H9 (cell line): ENCODE measurements at regions not wholly inside any gene's neighbourhood (a gene's known extent, or its start where the extent isn't known, plus 50 kb on each side); places are given as distances from the start of the nearest gene placed in this dataset.

Experiments
- DNase-seq: peaks from one replicate; pipeline ENCODE4 v3.0.0-alpha.2; 2017
- H2AFZ ChIP-seq: one replicate; pipeline ENCODE4 v1.6.1; 2013; ENCODE audit warnings: mild to moderate bottlenecking, low read length, control low read depth, moderate library complexity
- H2AK5ac ChIP-seq: 2 replicates; pipeline ENCODE4 v1.6.1; 2013; ENCODE audit warnings: low read length, control low read depth, mixed read lengths; ENCODE audit not compliant: insufficient read length
- H2BK120ac ChIP-seq: one replicate; pipeline ENCODE4 v1.6.1; 2013; ENCODE audit warnings: low read depth, mild to moderate bottlenecking, low read length, control low read depth, inconsistent platforms; ENCODE audit not compliant: poor library complexity, severe bottlenecking
- H2BK12ac ChIP-seq: 2 replicates; pipeline ENCODE4 v1.6.1; 2013; ENCODE audit warnings: low read length, control low read depth, mixed read lengths, low read depth; ENCODE audit not compliant: insufficient read length
- H2BK15ac ChIP-seq: 2 replicates; pipeline ENCODE4 v1.6.1; 2013; ENCODE audit warnings: low read depth, low read length, control low read depth
- H2BK20ac ChIP-seq: one replicate; pipeline ENCODE4 v1.6.1; 2013; ENCODE audit warnings: low read depth, mild to moderate bottlenecking, low read length, control low read depth, inconsistent platforms; ENCODE audit not compliant: poor library complexity, severe bottlenecking
- H2BK5ac ChIP-seq: 2 replicates; pipeline ENCODE4 v1.6.1; 2013; ENCODE audit warnings: low read length, control low read depth, mixed read lengths; ENCODE audit not compliant: insufficient read length
- H3K14ac ChIP-seq: 2 replicates; pipeline ENCODE4 v1.6.1; 2013; ENCODE audit warnings: low read length, control low read depth; ENCODE audit not compliant: insufficient read depth
- H3K18ac ChIP-seq: 2 replicates; pipeline ENCODE4 v1.6.1; 2013; ENCODE audit warnings: low read depth, mild to moderate bottlenecking, mixed read lengths, low read length, control low read depth; ENCODE audit not compliant: insufficient read length
- H3K23ac ChIP-seq: 2 replicates; pipeline ENCODE4 v1.6.1; 2013; ENCODE audit warnings: low read length, control low read depth, mixed read lengths, low read depth; ENCODE audit not compliant: insufficient read length
- H3K23me2 ChIP-seq: 2 replicates; pipeline ENCODE4 v1.6.1; 2013; ENCODE audit warnings: low read depth, mild to moderate bottlenecking, mixed read lengths, low read length, control low read depth; ENCODE audit not compliant: insufficient read length, poor library complexity, severe bottlenecking
- H3K27ac ChIP-seq: 2 replicates; pipeline ENCODE4 v1.5.1; 2013; ENCODE audit warnings: low read length, control low read depth, mixed read lengths, low read depth; ENCODE audit not compliant: insufficient read length
- H3K27me3 ChIP-seq: 2 replicates; pipeline ENCODE4 v1.6.1; 2013; ENCODE audit warnings: low read length, control low read depth, inconsistent platforms; ENCODE audit not compliant: insufficient read depth
- H3K4ac ChIP-seq: 2 replicates; pipeline ENCODE4 v1.6.1; 2013; ENCODE audit warnings: low read depth, mild to moderate bottlenecking, control low read depth, inconsistent platforms, low read length, moderate library complexity
- H3K4me1 ChIP-seq: 2 replicates; pipeline ENCODE4 v1.6.1; 2013; ENCODE audit warnings: low read length, control low read depth, inconsistent platforms; ENCODE audit not compliant: insufficient read depth
- H3K4me2 ChIP-seq: 2 replicates; pipeline ENCODE4 v1.6.1; 2013; ENCODE audit warnings: low read length, control low read depth, mixed read lengths; ENCODE audit not compliant: insufficient read length, insufficient read depth
- H3K56ac ChIP-seq: 2 replicates; pipeline ENCODE4 v1.6.1; 2013; ENCODE audit warnings: low read depth, mild to moderate bottlenecking, mixed read lengths, low read length, control low read depth; ENCODE audit not compliant: insufficient read length
- H3K79me1 ChIP-seq: 2 replicates; pipeline ENCODE4 v1.6.1; 2013; ENCODE audit warnings: low read depth, mild to moderate bottlenecking, moderate library complexity, low read length, control low read depth, inconsistent platforms; ENCODE audit not compliant: insufficient read depth, poor library complexity, severe bottlenecking
- H3K79me2 ChIP-seq: 2 replicates; pipeline ENCODE4 v1.6.1; 2013; ENCODE audit warnings: low read length, control low read depth, inconsistent platforms; ENCODE audit not compliant: insufficient read depth
- H3K9ac ChIP-seq: 2 replicates; pipeline ENCODE4 v1.6.1; 2013; ENCODE audit warnings: low read length, control low read depth, mixed read lengths; ENCODE audit not compliant: insufficient read length; ENCODE audit errors: extremely low read depth
- H3K9me3 ChIP-seq: one replicate; pipeline ENCODE4 v1.6.1; 2013; ENCODE audit warnings: low read depth, low read length, inconsistent platforms; ENCODE audit not compliant: control insufficient read depth
- H3T11ph ChIP-seq: one replicate; pipeline ENCODE4 v1.6.1; 2013; ENCODE audit warnings: mild to moderate bottlenecking, low read length, control low read depth, inconsistent platforms
- H4K20me1 ChIP-seq: one replicate; pipeline ENCODE4 v1.6.1; 2013; ENCODE audit not compliant: control insufficient read depth, insufficient read length, insufficient read depth
- H4K5ac ChIP-seq: 2 replicates; pipeline ENCODE4 v1.6.1; 2013; ENCODE audit warnings: low read depth, mild to moderate bottlenecking, mixed read lengths, low read length, control low read depth; ENCODE audit not compliant: insufficient read length
- H4K8ac ChIP-seq: replicated peaks from 2 replicates; pipeline ENCODE4 v1.6.1; 2013; ENCODE audit warnings: low read length, control low read depth, mixed read lengths, low read depth; ENCODE audit not compliant: insufficient read length
- H4K91ac ChIP-seq: 2 replicates; pipeline ENCODE4 v1.6.1; 2013; ENCODE audit warnings: low read depth, mild to moderate bottlenecking, moderate library complexity, mixed read lengths, low read length, control low read depth; ENCODE audit not compliant: insufficient read length
- H3K27ac Mint-ChIP-seq, 3 experiments: 2 replicates in 2 of 3; 3 replicates in 1 of 3; pipeline ENCODE4 v1.8.0; 2020 to 2021; ENCODE audit warnings: mixed read lengths in 3 of 3, mild to moderate bottlenecking in 1 of 3, moderate library complexity in 1 of 3
- H3K27me3 Mint-ChIP-seq: 2 replicates; pipeline ENCODE4 v1.8.0; 2021; ENCODE audit warnings: low read depth, mild to moderate bottlenecking, moderate library complexity, mixed read lengths
- H3K36me3 Mint-ChIP-seq, 3 experiments: 2 replicates in 2 of 3; 3 replicates in 1 of 3; pipeline ENCODE4 v1.8.0; 2020 to 2021; ENCODE audit warnings: low read depth in 3 of 3, mixed read lengths in 3 of 3; ENCODE audit not compliant: insufficient read depth in 1 of 3
- H3K4me1 Mint-ChIP-seq, 2 experiments: 2 replicates each; pipeline ENCODE4 v1.8.0; 2020; ENCODE audit warnings: mixed read lengths in 2 of 2
- H3K4me3 Mint-ChIP-seq, 2 experiments: 2 replicates in 1 of 2; 3 replicates in 1 of 2; pipeline ENCODE4 v1.8.0; 2020 to 2021; ENCODE audit warnings: mild to moderate bottlenecking in 2 of 2, mixed read lengths in 2 of 2, moderate library complexity in 1 of 2
- H3K9me3 Mint-ChIP-seq, 2 experiments: 2 replicates in 1 of 2; 3 replicates in 1 of 2; pipeline ENCODE4 v1.8.0; 2020; ENCODE audit warnings: mild to moderate bottlenecking in 2 of 2, mixed read lengths in 2 of 2, moderate library complexity in 1 of 2
- CTCF ChIP-seq: fragments of 200-600 bp; sonication (generic); conservative IDR thresholded peaks from 3 replicates; pipeline ENCODE4 v1.8.0; 2021; ENCODE audit warnings: antibody characterized with exemption, mild to moderate bottlenecking
- WGBS: extraction: QIAGEN DNeasy Blood & Tissue Kit; methylation state at CpG from one replicate; pipeline ENCODE4 v1.1.7; 2013; ENCODE audit warnings: missing lambda C conversion rate, low lambda C conversion rate, mixed read lengths; ENCODE audit not compliant: insufficient read length; ENCODE audit errors: extremely low coverage; 5-methylcytosine and 5-hydroxymethylcytosine counted together

DNA sequence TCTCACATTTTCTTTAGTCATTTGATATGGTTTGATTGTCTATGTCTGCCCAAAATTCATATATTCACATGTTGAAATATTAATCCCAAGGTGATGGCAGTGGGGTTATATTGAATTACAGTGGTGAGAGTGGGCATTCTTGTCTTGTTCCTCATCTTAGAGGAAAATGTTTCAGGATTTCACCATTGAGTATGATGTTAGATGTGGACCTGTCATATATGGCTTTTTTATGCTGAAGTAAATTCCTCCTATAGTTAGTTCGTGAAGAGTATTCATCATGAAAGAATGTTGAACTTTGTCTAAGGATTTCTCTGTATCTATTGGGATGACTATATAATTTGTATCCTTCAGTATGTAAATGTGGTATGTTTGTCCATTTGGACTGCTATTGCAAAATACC lies 512.3 kb upstream of the EPHA5 start:
- peaks cover 0 to 4% of the 10 kb centered on the region in 2 experiments; a peak in 1 of 5 replicates for H3K9me3 Mint-ChIP-seq
- Histone ChIP-seq H3K27me3 (no peaks in the 10 kb centered on the region), H3K79me1 (no peaks in the 10 kb centered on the region), H3K4me1 (no peaks in the 10 kb centered on the region), H2BK12ac (no peak overlapping the region), H3K9me3 (no peaks in the 10 kb centered on the region), H3K4ac (no peak overlapping the region), H3T11ph (no peak overlapping the region), H2BK120ac (no peak overlapping the region), H2AFZ (no peak overlapping the region), H3K4me2 (no peak overlapping the region), H4K8ac (no peak overlapping the region), H2BK20ac (no peak overlapping the region), H3K14ac (no peak overlapping the region), H3K56ac (no peak overlapping the region), H2BK15ac (no peak overlapping the region), H4K91ac (no peak overlapping the region), H2AK5ac (no peak overlapping the region), H4K20me1 (no peaks in the 10 kb centered on the region), H3K23ac (no peak overlapping the region), H2BK5ac (no peak overlapping the region), H3K27ac (no peak overlapping the region), H3K18ac (no peak overlapping the region), H3K23me2 (no peaks in the 10 kb centered on the region), H3K79me2 (no peaks in the 10 kb centered on the region), H4K5ac (no peak overlapping the region), H3K9ac (no peak overlapping the region)
- H3K27ac Mint-ChIP-seq, result no peak overlapping the region
- H3K27me3 Mint-ChIP-seq, result no peaks in the 10 kb centered on the region
- TF ChIP-seq CTCF, result no peak
- no peak for DNase-seq
- WGBS, result no CpG with 5 or more reads among the region's 1 CpG
- H3K4me3 Mint-ChIP-seq, result no peak overlapping the region
- H3K4me1 Mint-ChIP-seq, result peaks cover 6% of the 10 kb centered on the region in 2 experiments
- no peaks in the 10 kb centered on the region for H3K36me3 Mint-ChIP-seq
